ENCODE measurements at regions not wholly inside any gene's neighbourhood (a gene's known extent, or its start where the extent isn't known, plus 50 kb on each side); places are given as distances from the start of the nearest gene placed in this dataset.

- TF ChIP-seq ZNF274 (IDR thresholded peaks at IDR 0.05; ENCODE audit: low read depth, low read length): no peak
- no peak for TF ChIP-seq YY1 (IDR thresholded peaks at IDR 0.05; ENCODE audit: insufficient read depth, insufficient read length)
- TF ChIP-seq SUZ12 (IDR thresholded peaks at IDR 0.05; ENCODE audit: extremely low read depth, insufficient read depth, insufficient read length): no peak
Measured at GRCh38 chr20:63132131-63132714, 83.7 kb downstream of the YTHDF1 start.

All from NT2/D1 (cell line).